WERI-Rb-1 (cell line): ENCODE measurements at regions not wholly inside any gene's neighbourhood (a gene's known extent, or its start where the extent isn't known, plus 50 kb on each side); places are given as distances from the start of the nearest gene placed in this dataset.

ENCODE experiments used
- DNase-seq: peaks from one replicate; pipeline ENCODE4 v3.0.0-alpha.2; 2020
- H3K27ac ChIP-seq: fragments of 250-450 bp; sonication (Bioruptor Pico); 2 replicates; pipeline ENCODE4 v1.5.1; 2020; ENCODE audit warnings: mild to moderate bottlenecking, moderate library complexity
- H3K27me3 ChIP-seq: fragments of 250-450 bp; sonication (Bioruptor Pico); 2 replicates; pipeline ENCODE4 v1.5.1; 2021; ENCODE audit warnings: mild to moderate bottlenecking, low read depth, moderate library complexity; ENCODE audit not compliant: insufficient read depth, severe bottlenecking
- H3K36me3 ChIP-seq: fragments of 250-450 bp; sonication (Bioruptor Pico); 2 replicates; pipeline ENCODE4 v1.5.1; 2020; ENCODE audit warnings: mild to moderate bottlenecking, moderate library complexity
- H3K4me3 ChIP-seq: 2 replicates; pipeline ENCODE4 v1.5.1; 2011; ENCODE audit warnings: low read depth, mild to moderate bottlenecking, control low read depth, low read length
- H3K9me3 ChIP-seq: fragments of 250-450 bp; sonication (Bioruptor Pico); 2 replicates; pipeline ENCODE4 v1.5.1; 2021; ENCODE audit warnings: mild to moderate bottlenecking, moderate library complexity; ENCODE audit not compliant: severe bottlenecking
- TF ChIP-seq, protein P1 (sequence below): IDR thresholded peaks from 2 replicates; pipeline ENCODE4 v1.5.1; 2011; ENCODE audit warnings: low read depth, mild to moderate bottlenecking, control low read depth, inconsistent platforms, low read length

GRCh38 chr2:222782201-222782730 lies 78.6 kb upstream of the ACSL3 start:
- Histone ChIP-seq H3K27ac (no peak overlapping the region), H3K4me3 (no peak overlapping the region), H3K27me3 (no peaks in the 10 kb centered on the region), H3K36me3 (no peaks in the 10 kb centered on the region), H3K9me3 (no peaks in the 10 kb centered on the region)
- TF ChIP-seq, protein P1, sequence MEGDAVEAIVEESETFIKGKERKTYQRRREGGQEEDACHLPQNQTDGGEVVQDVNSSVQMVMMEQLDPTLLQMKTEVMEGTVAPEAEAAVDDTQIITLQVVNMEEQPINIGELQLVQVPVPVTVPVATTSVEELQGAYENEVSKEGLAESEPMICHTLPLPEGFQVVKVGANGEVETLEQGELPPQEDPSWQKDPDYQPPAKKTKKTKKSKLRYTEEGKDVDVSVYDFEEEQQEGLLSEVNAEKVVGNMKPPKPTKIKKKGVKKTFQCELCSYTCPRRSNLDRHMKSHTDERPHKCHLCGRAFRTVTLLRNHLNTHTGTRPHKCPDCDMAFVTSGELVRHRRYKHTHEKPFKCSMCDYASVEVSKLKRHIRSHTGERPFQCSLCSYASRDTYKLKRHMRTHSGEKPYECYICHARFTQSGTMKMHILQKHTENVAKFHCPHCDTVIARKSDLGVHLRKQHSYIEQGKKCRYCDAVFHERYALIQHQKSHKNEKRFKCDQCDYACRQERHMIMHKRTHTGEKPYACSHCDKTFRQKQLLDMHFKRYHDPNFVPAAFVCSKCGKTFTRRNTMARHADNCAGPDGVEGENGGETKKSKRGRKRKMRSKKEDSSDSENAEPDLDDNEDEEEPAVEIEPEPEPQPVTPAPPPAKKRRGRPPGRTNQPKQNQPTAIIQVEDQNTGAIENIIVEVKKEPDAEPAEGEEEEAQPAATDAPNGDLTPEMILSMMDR = no peak
- DNase-seq = no peak

DNA sequence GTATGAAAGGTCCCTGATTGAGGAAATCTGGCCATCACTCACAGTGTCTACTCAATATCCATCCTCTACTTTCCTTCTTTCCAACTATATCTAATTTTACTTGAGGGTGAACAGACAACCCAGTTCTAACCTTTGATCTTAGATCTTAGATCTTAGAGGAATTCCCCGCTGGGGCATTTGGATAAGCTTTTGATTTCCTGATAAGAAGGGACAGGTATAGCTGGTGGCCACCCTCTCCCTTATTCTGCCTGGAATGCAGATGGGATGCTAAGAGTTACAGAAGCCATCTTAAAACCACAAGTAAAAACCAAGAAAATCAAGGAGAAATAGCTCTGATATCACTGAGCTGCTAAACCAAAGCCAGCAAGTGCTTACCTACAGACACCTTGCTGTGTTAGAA lies 77.2 kb upstream of the ACSL3 start:
- H3K27me3 ChIP-seq = no peaks in the 10 kb centered on the region
- TF ChIP-seq, protein P1 = no peak
- H3K27ac ChIP-seq = no peak overlapping the region
- no peaks in the 10 kb centered on the region for H3K9me3 ChIP-seq
- no peak for DNase-seq
- H3K36me3 ChIP-seq = no peaks in the 10 kb centered on the region
- H3K4me3 ChIP-seq = no peak overlapping the region

DNA sequence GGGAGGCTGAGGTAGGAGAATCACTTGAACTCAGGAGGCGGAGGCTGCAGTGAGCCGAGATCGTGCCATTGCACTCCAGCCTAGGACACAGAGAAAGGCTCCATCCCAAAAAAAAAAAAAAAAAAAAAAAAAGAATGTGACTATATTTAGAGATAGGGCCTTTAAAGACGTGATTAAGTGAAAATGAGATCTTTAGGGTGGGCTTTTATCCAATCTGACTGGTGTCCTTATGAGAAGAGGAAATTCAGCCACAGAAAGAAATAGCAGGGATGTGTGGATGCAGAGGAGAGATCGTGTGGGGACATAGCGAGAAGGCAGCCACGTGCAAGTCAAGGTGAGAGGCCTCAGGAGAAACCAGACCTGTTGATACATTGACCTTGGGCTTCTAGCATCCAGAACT lies 69.9 kb upstream of the ACSL3 start:
- H3K9me3 ChIP-seq = no peaks in the 10 kb centered on the region
- H3K4me3 ChIP-seq = no peak overlapping the region
- no peak overlapping the region for H3K27ac ChIP-seq
- TF ChIP-seq, protein P1 = no peak
- no peak for DNase-seq
- H3K36me3 ChIP-seq = no peaks in the 10 kb centered on the region
- no peaks in the 10 kb centered on the region for H3K27me3 ChIP-seq

- no peak for DNase-seq
- TF ChIP-seq, protein P1 = no peak
- no peak overlapping the region for H3K27ac ChIP-seq
- H3K36me3 ChIP-seq = no peaks in the 10 kb centered on the region
- no peak overlapping the region for H3K4me3 ChIP-seq
- H3K27me3 ChIP-seq = no peaks in the 10 kb centered on the region
- no peaks in the 10 kb centered on the region for H3K9me3 ChIP-seq
Observed at GRCh38 chr2:222792001-222792611, 68.7 kb upstream of the ACSL3 start.

DNA sequence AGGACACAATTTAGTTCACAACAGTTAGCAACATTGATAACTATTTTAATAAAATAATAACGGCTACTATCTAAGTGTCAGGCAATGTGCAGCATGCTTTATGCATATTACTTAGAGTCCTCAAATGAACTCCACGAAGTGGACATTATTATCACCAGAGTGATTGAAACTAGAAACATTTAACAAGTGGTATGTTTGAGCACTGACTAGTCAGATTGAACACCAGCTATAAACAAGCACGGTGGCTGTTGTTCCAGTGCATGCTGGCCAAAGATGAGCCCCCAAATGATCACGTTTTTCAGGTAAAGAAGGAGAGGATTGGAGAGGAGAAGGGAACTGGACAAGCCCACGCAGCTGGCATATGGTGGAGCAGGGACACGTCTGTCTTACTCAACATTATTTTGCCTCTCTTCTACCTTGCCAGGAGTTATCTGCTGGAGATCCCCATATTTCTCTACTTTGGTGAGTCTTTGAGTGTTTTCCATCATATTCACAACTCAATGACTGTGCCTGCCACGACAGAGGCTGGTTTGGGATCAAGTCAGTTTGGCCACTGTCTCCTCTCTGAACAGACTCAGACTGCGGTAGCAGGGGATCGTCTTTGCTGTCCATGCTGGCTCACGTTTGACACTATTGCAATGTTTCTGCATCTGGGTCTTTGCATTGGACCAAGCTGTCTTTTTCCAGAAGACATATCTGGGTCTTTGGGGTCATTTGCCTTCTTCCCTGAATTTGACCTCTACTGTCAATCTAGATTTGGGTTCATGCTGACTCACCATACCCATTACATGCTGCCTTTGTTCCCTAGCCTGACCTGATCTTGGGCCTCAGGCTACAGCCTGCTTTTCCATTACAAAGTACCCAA lies 66.0 kb upstream of the ACSL3 start:
- Histone ChIP-seq H3K9me3 (no peaks in the 10 kb centered on the region), H3K4me3 (no peak overlapping the region), H3K27ac (no peak overlapping the region), H3K27me3 (no peaks in the 10 kb centered on the region), H3K36me3 (no peaks in the 10 kb centered on the region)
- DNase-seq = no peak
- TF ChIP-seq, protein P1 = no peak
